Mesenchymal stem cell (in vitro differentiated cells and primary cell): ENCODE measurements at regions not wholly inside any gene's neighbourhood (a gene's known extent, or its start where the extent isn't known, plus 50 kb on each side); places are given as distances from the start of the nearest gene placed in this dataset.

ENCODE experiments used
- DNase-seq: peaks from one replicate; pipeline ENCODE4 v3.0.0-alpha.2; 2013
- H2AFZ ChIP-seq: one replicate; pipeline ENCODE4 v1.6.1; 2013; ENCODE audit warnings: low read depth, mild to moderate bottlenecking, control low read depth, inconsistent platforms, low read length, moderate library complexity
- H2AK5ac ChIP-seq: 2 replicates; pipeline ENCODE4 v1.6.1; 2013; ENCODE audit warnings: low read length, moderate library complexity, mild to moderate bottlenecking, inconsistent platforms; ENCODE audit not compliant: severe bottlenecking
- H2BK120ac ChIP-seq: one replicate; pipeline ENCODE4 v1.6.1; 2013; ENCODE audit warnings: low read depth, mild to moderate bottlenecking, inconsistent platforms, low read length, moderate library complexity
- H2BK12ac ChIP-seq, 2 experiments: one replicate each; pipeline ENCODE4 v1.6.1; 2013; ENCODE audit warnings: inconsistent platforms in 2 of 2, low read length in 2 of 2, mild to moderate bottlenecking in 2 of 2, moderate library complexity in 2 of 2, control low read depth in 1 of 2
- H2BK15ac ChIP-seq: one replicate; pipeline ENCODE4 v1.6.1; 2013; ENCODE audit warnings: mild to moderate bottlenecking, low read depth, inconsistent platforms; ENCODE audit not compliant: poor library complexity, severe bottlenecking
- H2BK5ac ChIP-seq: 2 replicates; pipeline ENCODE4 v1.6.1; 2013; ENCODE audit warnings: low read depth, mild to moderate bottlenecking, low read length, control low read depth, inconsistent platforms; ENCODE audit not compliant: poor library complexity, severe bottlenecking
- H3K14ac ChIP-seq, 2 experiments: one replicate each; pipeline ENCODE4 v1.6.1; 2013; ENCODE audit warnings: inconsistent platforms in 2 of 2, low read length in 2 of 2, control low read depth in 1 of 2, mild to moderate bottlenecking in 1 of 2, moderate library complexity in 1 of 2
- H3K18ac ChIP-seq, 2 experiments: one replicate each; pipeline ENCODE4 v1.6.1; 2013; ENCODE audit warnings: inconsistent platforms in 2 of 2, low read length in 2 of 2, control low read depth in 1 of 2, low read depth in 1 of 2, mild to moderate bottlenecking in 1 of 2
- H3K23ac ChIP-seq, 2 experiments: one replicate each; pipeline ENCODE4 v1.6.1; 2013; ENCODE audit warnings: inconsistent platforms in 2 of 2, low read length in 2 of 2, mild to moderate bottlenecking in 2 of 2, moderate library complexity in 2 of 2, control low read depth in 1 of 2
- H3K27ac ChIP-seq: 2 replicates; pipeline ENCODE4 v1.5.1; 2013; ENCODE audit warnings: mild to moderate bottlenecking, moderate library complexity, low read length, control low read depth, inconsistent platforms; ENCODE audit not compliant: poor library complexity, severe bottlenecking
- H3K27me3 ChIP-seq, 2 experiments: 2 replicates each; pipeline versions ENCODE4 v1.6.1 to v1.7.0; 2013; ENCODE audit warnings: low read length in 2 of 2, mild to moderate bottlenecking in 2 of 2, moderate library complexity in 2 of 2, control low read depth in 1 of 2, inconsistent platforms in 1 of 2; ENCODE audit not compliant: control insufficient read depth in 1 of 2, insufficient read depth in 1 of 2
- H3K36me3 ChIP-seq, 2 experiments: 2 replicates each; pipeline versions ENCODE4 v1.6.1 to v1.7.0; 2013; ENCODE audit warnings: low read length in 2 of 2, control low read depth in 1 of 2, inconsistent platforms in 1 of 2, low read depth in 1 of 2, mild to moderate bottlenecking in 1 of 2; ENCODE audit not compliant: insufficient read depth in 2 of 2, control insufficient read depth in 1 of 2
- H3K4ac ChIP-seq, 2 experiments: one replicate each; pipeline ENCODE4 v1.6.1; 2013; ENCODE audit warnings: inconsistent platforms in 2 of 2, low read length in 2 of 2, mild to moderate bottlenecking in 2 of 2, moderate library complexity in 2 of 2, control low read depth in 1 of 2, low read depth in 1 of 2
- H3K4me1 ChIP-seq: 2 replicates; pipeline ENCODE4 v1.6.1; 2013; ENCODE audit warnings: low read depth, low read length, control low read depth; ENCODE audit not compliant: control insufficient read depth, insufficient read depth
- H3K4me2 ChIP-seq: 2 replicates; pipeline ENCODE4 v1.6.1; 2013; ENCODE audit warnings: low read length, mild to moderate bottlenecking, inconsistent platforms; ENCODE audit not compliant: poor library complexity, severe bottlenecking
- H3K4me3 ChIP-seq, 2 experiments: 2 replicates each; pipeline versions ENCODE4 v1.5.1 to v1.7.0; 2013; ENCODE audit warnings: low read length in 2 of 2, mild to moderate bottlenecking in 2 of 2, control low read depth in 1 of 2, low read depth in 1 of 2; ENCODE audit not compliant: insufficient read depth in 1 of 2
- H3K79me1 ChIP-seq: replicated peaks from 2 replicates; pipeline ENCODE4 v1.6.1; 2013; ENCODE audit warnings: mild to moderate bottlenecking, control low read depth, low read length, inconsistent platforms; ENCODE audit not compliant: poor library complexity, severe bottlenecking
- H3K9ac ChIP-seq: 2 replicates; pipeline ENCODE4 v1.7.0; 2013; ENCODE audit warnings: mild to moderate bottlenecking, low read length, moderate library complexity
- H3K9me3 ChIP-seq: 2 replicates; pipeline ENCODE4 v1.7.0; 2013; ENCODE audit warnings: mild to moderate bottlenecking, low read length; ENCODE audit not compliant: control insufficient read depth
- H4K8ac ChIP-seq: one replicate; pipeline ENCODE4 v1.6.1; 2013; ENCODE audit warnings: inconsistent platforms, mild to moderate bottlenecking, low read length, moderate library complexity
- H4K91ac ChIP-seq: one replicate; pipeline ENCODE4 v1.6.1; 2013; ENCODE audit warnings: mild to moderate bottlenecking, low read length, inconsistent platforms
- WGBS: methylation state at CpG from one replicate; pipeline ENCODE4 v1.1.7; 2013; ENCODE audit warnings: mixed read lengths; 5-methylcytosine and 5-hydroxymethylcytosine counted together

- Histone ChIP-seq H2BK15ac (no peak overlapping the region), H3K23ac (no peak overlapping the region), H3K4me2 (no peak overlapping the region), H3K36me3 (no peaks in the 10 kb centered on the region), H3K4me1 (no peaks in the 10 kb centered on the region), H2BK5ac (no peak overlapping the region), H2BK120ac (no peak overlapping the region), H2AK5ac (no peak overlapping the region), H3K79me1 (no peaks in the 10 kb centered on the region), H2AFZ (no peak overlapping the region), H3K27ac (no peak overlapping the region), H3K4ac (no peak overlapping the region), H2BK12ac (no peak overlapping the region), H3K4me3 (no peak overlapping the region), H3K9ac (no peak overlapping the region), H3K18ac (no peak overlapping the region), H4K91ac (no peak overlapping the region), H3K9me3 (no peaks in the 10 kb centered on the region), H3K14ac (no peak overlapping the region), H4K8ac (no peak overlapping the region), H3K27me3 (no peaks in the 10 kb centered on the region)
- 96% methylated on average over 1 of the region's 1 CpG for WGBS
- DNase-seq, result no peak
Measured at GRCh38 chr10:105354010-105354409, 712.9 kb downstream of the SORCS3 start.

- Histone ChIP-seq H4K91ac (no peak overlapping the region), H3K4me1 (no peaks in the 10 kb centered on the region), H3K14ac (no peak overlapping the region), H3K9ac (no peak overlapping the region), H2AK5ac (no peak overlapping the region), H4K8ac (no peak overlapping the region), H2BK5ac (no peak overlapping the region), H3K9me3 (no peaks in the 10 kb centered on the region), H3K36me3 (no peaks in the 10 kb centered on the region), H3K27ac (no peak overlapping the region), H3K27me3 (no peaks in the 10 kb centered on the region), H3K79me1 (no peaks in the 10 kb centered on the region), H3K4me2 (no peak overlapping the region), H3K4ac (no peak overlapping the region), H3K4me3 (no peak overlapping the region), H2AFZ (no peak overlapping the region), H2BK120ac (no peak overlapping the region), H2BK12ac (no peak overlapping the region), H3K18ac (no peak overlapping the region), H3K23ac (no peak overlapping the region), H2BK15ac (no peak overlapping the region)
- 71% methylated on average over 6 of the region's 6 CpGs for WGBS
- no peak for DNase-seq
Measured at GRCh38 chr10:105352827-105353226, 711.7 kb downstream of the SORCS3 start.

- H3K4me1 ChIP-seq, result no peaks in the 10 kb centered on the region
- H4K91ac ChIP-seq, result no peak overlapping the region
- no peak overlapping the region for H3K14ac ChIP-seq
- H3K23ac ChIP-seq, result no peak overlapping the region
- no peak for DNase-seq
- 45% methylated on average over 1 of the region's 2 CpGs for WGBS
- no peak overlapping the region for H3K4ac ChIP-seq
- no peak overlapping the region for H3K18ac ChIP-seq
- no peak overlapping the region for H2BK120ac ChIP-seq
- no peak overlapping the region for H3K9ac ChIP-seq
- H2BK15ac ChIP-seq, result no peak overlapping the region
- no peak overlapping the region for H2BK5ac ChIP-seq
- H3K9me3 ChIP-seq, result no peaks in the 10 kb centered on the region
- H3K4me3 ChIP-seq, result no peak overlapping the region
- no peaks in the 10 kb centered on the region for H3K27me3 ChIP-seq
- no peak overlapping the region for H2BK12ac ChIP-seq
- no peak overlapping the region for H2AK5ac ChIP-seq
- H3K36me3 ChIP-seq, result no peaks in the 10 kb centered on the region
- H2AFZ ChIP-seq, result no peak overlapping the region
- H4K8ac ChIP-seq, result no peak overlapping the region
- H3K27ac ChIP-seq, result no peak overlapping the region
- H3K79me1 ChIP-seq, result no peaks in the 10 kb centered on the region
- no peak overlapping the region for H3K4me2 ChIP-seq
Measured at GRCh38 chr10:105352281-105352680, 711.2 kb downstream of the SORCS3 start.

GRCh38 chr10:105351187-105351586 is 710.1 kb downstream of the SORCS3 start:
- Histone ChIP-seq H3K23ac (no peak overlapping the region), H3K14ac (no peak overlapping the region), H2AK5ac (no peak overlapping the region), H3K9me3 (no peaks in the 10 kb centered on the region), H3K27me3 (no peaks in the 10 kb centered on the region), H2AFZ (no peak overlapping the region), H3K18ac (no peak overlapping the region), H3K4me1 (no peaks in the 10 kb centered on the region), H2BK5ac (no peak overlapping the region), H3K36me3 (no peaks in the 10 kb centered on the region), H2BK15ac (no peak overlapping the region), H3K4ac (no peak overlapping the region), H4K8ac (no peak overlapping the region), H2BK12ac (no peak overlapping the region), H2BK120ac (no peak overlapping the region), H3K4me3 (no peak overlapping the region), H3K4me2 (no peak overlapping the region), H4K91ac (no peak overlapping the region), H3K9ac (no peak overlapping the region), H3K79me1 (no peaks in the 10 kb centered on the region), H3K27ac (no peak overlapping the region)
- DNase-seq, result no peak
- 80% methylated on average over 1 of the region's 2 CpGs for WGBS
